PFSK-1 (cell line): ENCODE measurements at regions not wholly inside any gene's neighbourhood (a gene's known extent, or its start where the extent isn't known, plus 50 kb on each side); places are given as distances from the start of the nearest gene placed in this dataset.

ENCODE experiments used
- TAF1 ChIP-seq: IDR thresholded peaks from 2 replicates; pipeline ENCODE4 v1.6.1; 2012; ENCODE audit warnings: low read length, control low read depth, borderline replicate concordance; ENCODE audit not compliant: insufficient read depth
- TF ChIP-seq, protein P1 (sequence below), 2 experiments: IDR thresholded peaks; 2 replicates each; pipeline versions ENCODE4 v1.6.1 to v1.8.0; 2011 to 2012; ENCODE audit warnings: low read depth in 2 of 2, low read length in 2 of 2, control low read depth in 1 of 2, inconsistent platforms in 1 of 2, mild to moderate bottlenecking in 1 of 2, moderate library complexity in 1 of 2; ENCODE audit not compliant: insufficient read depth in 1 of 2

DNA sequence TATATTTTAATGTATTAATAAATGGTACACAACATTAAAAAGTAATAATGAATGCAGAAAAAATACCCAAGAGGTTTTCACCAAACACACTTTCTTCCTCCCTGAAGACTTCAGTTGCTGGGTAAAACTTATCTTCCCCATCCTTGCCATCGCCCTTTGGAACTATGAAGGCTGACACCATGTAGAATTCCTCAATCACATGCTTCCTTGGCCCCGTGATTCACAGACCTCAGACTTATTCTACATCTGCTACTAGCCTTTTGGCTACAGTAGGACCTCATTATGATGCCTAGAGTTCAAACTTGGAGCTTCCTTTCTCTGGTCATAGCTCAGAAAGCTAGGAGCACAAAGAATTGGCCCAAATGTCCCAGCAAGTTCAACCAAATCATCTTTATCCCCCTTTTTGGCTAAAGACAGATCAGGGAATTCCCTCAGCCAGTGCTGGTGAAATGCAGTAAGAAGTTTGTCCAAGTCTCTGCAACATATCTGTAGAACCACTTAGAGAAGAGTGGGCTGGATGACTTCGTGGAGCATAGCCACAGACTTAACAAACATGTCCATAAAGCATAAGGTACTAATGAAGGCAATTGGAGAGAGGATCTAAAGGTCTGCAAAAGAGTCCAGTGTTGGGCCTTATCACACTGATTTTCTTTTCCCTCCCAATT is 253.5 kb downstream of the SEC61B start:
- no peak for TF ChIP-seq TAF1
- TF ChIP-seq, protein P1, sequence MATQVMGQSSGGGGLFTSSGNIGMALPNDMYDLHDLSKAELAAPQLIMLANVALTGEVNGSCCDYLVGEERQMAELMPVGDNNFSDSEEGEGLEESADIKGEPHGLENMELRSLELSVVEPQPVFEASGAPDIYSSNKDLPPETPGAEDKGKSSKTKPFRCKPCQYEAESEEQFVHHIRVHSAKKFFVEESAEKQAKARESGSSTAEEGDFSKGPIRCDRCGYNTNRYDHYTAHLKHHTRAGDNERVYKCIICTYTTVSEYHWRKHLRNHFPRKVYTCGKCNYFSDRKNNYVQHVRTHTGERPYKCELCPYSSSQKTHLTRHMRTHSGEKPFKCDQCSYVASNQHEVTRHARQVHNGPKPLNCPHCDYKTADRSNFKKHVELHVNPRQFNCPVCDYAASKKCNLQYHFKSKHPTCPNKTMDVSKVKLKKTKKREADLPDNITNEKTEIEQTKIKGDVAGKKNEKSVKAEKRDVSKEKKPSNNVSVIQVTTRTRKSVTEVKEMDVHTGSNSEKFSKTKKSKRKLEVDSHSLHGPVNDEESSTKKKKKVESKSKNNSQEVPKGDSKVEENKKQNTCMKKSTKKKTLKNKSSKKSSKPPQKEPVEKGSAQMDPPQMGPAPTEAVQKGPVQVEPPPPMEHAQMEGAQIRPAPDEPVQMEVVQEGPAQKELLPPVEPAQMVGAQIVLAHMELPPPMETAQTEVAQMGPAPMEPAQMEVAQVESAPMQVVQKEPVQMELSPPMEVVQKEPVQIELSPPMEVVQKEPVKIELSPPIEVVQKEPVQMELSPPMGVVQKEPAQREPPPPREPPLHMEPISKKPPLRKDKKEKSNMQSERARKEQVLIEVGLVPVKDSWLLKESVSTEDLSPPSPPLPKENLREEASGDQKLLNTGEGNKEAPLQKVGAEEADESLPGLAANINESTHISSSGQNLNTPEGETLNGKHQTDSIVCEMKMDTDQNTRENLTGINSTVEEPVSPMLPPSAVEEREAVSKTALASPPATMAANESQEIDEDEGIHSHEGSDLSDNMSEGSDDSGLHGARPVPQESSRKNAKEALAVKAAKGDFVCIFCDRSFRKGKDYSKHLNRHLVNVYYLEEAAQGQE (IDR thresholded peaks at IDR 0.05; ENCODE audit: insufficient read depth in 1 of 2, low read depth in 2 of 2, low read length in 2 of 2): no peak
